AG09309 (cell line): ENCODE measurements at regions not wholly inside any gene's neighbourhood (a gene's known extent, or its start where the extent isn't known, plus 50 kb on each side); places are given as distances from the start of the nearest gene placed in this dataset.

Experiments used
- DNase-seq: peaks from one replicate; pipeline ENCODE4 v3.0.0-alpha.2; 2010; ENCODE audit warnings: low read depth
- H3K4me3 ChIP-seq: 2 replicates; pipeline ENCODE4 v1.5.1; 2011; ENCODE audit warnings: mild to moderate bottlenecking, low read depth, low read length, moderate library complexity; ENCODE audit not compliant: control insufficient read depth
- TF ChIP-seq, protein P1 (sequence below): IDR thresholded peaks from 2 replicates; pipeline ENCODE4 v1.5.1; 2011; ENCODE audit warnings: mild to moderate bottlenecking, low read depth, low read length, inconsistent platforms; ENCODE audit not compliant: insufficient read depth, control insufficient read depth; ENCODE audit errors: missing control alignments

DNA sequence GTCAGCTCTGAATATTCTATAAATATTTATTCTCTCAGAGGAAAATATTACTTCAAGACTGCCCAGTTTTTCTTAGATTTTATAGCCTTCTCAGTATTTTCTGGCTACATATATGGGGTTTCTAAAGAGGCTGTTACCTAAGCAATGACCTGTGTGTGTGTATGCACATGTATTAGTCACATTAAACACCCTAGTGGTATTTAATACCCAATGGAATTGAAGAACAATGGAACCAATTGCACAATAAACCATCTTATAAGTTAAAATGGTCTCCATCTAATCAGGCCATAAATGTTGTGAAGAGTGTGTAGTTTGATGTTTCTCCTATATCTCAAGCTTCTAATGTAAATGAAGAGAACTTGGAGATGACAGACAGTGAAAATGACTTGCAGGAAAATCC is 450.0 kb downstream of the SPATA31D1 start:
- no peak overlapping the region for H3K4me3 ChIP-seq
- TF ChIP-seq, protein P1, sequence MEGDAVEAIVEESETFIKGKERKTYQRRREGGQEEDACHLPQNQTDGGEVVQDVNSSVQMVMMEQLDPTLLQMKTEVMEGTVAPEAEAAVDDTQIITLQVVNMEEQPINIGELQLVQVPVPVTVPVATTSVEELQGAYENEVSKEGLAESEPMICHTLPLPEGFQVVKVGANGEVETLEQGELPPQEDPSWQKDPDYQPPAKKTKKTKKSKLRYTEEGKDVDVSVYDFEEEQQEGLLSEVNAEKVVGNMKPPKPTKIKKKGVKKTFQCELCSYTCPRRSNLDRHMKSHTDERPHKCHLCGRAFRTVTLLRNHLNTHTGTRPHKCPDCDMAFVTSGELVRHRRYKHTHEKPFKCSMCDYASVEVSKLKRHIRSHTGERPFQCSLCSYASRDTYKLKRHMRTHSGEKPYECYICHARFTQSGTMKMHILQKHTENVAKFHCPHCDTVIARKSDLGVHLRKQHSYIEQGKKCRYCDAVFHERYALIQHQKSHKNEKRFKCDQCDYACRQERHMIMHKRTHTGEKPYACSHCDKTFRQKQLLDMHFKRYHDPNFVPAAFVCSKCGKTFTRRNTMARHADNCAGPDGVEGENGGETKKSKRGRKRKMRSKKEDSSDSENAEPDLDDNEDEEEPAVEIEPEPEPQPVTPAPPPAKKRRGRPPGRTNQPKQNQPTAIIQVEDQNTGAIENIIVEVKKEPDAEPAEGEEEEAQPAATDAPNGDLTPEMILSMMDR, result no peak
- no peak for DNase-seq

DNA sequence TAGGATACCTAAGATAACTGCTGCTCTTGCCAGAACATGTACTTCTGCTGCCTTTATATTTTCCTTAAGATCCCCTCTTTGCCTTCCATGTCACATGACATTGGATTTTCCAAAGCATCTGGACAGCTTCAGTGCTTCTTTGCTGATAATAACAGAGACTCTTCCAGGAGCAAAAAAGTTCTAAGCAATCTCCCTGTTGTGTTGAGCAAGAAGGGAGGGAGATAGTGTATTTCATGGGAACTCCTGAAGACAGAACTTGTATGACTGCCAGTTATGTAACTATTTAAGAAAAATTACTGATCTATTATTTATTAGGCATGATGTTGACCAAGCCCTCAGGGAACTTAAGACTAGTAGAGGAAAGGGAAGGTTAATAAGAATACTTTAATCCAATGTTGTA is 454.7 kb downstream of the SPATA31D1 start:
- H3K4me3 ChIP-seq, result no peak overlapping the region
- no peak for DNase-seq
- TF ChIP-seq, protein P1, result no peak

DNA sequence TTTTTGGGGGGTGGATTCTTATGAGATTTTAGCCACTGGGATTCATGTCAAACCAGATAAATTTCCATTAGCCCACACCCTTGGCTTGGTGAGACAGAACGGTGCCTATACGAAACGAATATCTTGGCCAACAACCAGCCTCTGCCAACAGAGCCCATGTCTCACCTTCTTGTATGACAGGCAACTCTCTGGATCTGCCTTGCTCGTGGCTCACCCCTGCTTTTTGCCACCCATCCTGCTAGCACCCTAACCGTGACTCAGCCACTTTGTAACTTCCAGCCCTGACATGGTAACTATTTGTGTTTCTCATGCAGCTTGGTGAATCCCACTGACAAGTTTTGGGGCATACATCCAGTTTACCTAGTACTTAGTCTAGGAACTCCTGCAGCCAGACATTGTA is 457.0 kb downstream of the SPATA31D1 start:
- no peak for DNase-seq
- no peak overlapping the region for H3K4me3 ChIP-seq
- TF ChIP-seq, protein P1, result no peak

DNA sequence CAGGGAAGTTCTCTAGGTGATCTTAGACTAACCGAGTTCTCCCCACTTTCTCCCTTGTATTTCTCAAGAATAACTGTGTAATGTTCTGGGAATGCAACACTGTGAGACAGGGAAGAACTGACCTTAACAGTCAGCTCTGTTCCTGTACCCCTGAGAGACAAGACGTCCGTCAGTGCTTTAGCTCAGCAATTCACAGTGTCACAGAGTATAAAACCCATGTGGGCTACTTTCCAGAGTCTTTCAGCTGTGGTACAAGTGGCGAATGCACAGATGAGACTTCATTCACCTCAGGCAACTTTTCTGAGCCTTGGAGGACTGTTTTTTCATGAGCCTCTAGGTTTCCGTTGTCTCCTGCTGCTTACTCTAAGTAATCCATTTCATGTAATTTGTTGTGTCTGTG is 458.8 kb downstream of the SPATA31D1 start:
- TF ChIP-seq, protein P1, result no peak
- H3K4me3 ChIP-seq, result no peak overlapping the region
- no peak for DNase-seq

DNA sequence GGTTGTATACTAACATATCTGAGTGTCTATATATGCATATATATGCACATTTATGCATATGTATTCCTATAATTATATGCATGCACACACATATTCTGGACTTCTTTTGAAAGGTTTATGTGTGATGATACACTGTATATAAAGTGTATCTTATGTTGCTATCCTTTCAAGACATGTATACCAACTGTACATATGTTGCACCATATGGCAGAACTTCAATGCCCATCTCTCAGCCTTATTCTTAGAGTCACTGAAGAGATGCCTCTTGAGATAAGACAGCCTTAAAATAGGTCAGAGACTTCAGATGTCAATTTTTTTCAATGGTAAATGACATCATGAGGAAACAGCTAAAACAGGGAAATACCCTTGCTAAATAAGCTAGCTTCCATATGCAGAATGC is 461.4 kb downstream of the SPATA31D1 start:
- TF ChIP-seq, protein P1, result no peak
- H3K4me3 ChIP-seq, result no peak overlapping the region
- no peak for DNase-seq

DNA sequence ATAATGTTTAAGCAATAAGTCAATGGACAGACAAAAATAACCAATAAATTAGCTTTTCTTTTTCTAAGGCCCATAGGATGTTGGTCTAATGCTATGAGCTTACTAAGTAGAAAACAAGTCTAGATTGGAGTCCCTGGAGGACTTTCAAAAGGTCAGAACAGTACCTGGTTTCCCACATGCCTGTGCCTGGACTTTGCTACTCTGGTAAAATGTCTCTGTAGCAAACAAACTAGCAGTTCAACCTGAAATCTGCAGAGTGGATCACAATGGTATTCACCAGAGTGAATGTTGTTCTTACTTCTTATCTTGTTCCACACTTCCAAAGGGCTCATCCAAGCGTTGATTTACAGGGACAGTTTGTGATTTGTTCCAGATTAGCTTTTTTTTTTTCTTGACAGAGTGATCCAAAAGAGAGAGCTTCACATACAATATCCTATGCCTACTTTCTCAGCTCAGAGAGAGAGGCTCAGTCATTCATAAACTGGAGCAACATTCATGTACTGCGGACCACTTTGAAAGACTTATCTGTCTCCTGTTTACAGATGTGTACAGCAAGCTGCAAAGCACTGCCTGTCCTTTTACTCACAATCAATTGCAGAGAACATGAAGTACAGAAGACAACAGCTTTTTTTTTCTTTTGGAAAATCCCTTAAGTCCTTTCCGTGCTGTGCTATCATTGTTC is 466.1 kb downstream of the SPATA31D1 start:
- TF ChIP-seq, protein P1, result no peak
- H3K4me3 ChIP-seq, result no peak overlapping the region
- no peak for DNase-seq
